Stimulated activated CD8-positive, alpha-beta memory T cell treated with anti-CD3 and anti-CD28 coated beads, Interleukin-12 subunit alpha, Interleukin-12 subunit beta, amount 100 ng/mL, for 24 hours (primary cell): ENCODE measurements at regions not wholly inside any gene's neighbourhood (a gene's known extent, or its start where the extent isn't known, plus 50 kb on each side); places are given as distances from the start of the nearest gene placed in this dataset.

Experiments
- DNase-seq: peaks from one replicate; pipeline ENCODE4 v3.0.0-alpha.2; 2020; ENCODE audit errors: extremely low read depth

- DNase-seq: no peak
Measured at GRCh38 chr18:24672165-24672941, 211.9 kb downstream of the HRH4 start.

- DNase-seq: no peak
Measured at GRCh38 chr18:24674200-24674599, 213.8 kb downstream of the HRH4 start.

DNA sequence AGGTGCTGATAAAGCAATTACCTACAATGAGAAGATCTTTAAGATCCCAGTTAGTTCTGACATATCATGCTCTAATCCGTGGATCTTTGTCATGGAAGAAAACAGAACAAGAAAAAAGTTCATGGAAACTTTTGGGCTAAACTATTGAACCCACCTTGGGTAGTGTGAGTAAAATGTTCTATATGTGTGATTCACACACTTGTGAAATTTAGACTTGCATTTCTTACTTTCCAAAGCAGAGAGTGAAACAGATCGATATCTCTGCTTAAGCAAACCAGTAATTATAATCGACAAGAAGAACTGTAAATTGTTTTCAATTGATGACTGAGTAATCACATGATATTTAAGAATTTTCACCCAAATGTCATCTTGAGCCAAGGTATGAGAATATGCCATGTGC, 214.2 kb downstream of the HRH4 start:
- DNase-seq: no peak

DNA sequence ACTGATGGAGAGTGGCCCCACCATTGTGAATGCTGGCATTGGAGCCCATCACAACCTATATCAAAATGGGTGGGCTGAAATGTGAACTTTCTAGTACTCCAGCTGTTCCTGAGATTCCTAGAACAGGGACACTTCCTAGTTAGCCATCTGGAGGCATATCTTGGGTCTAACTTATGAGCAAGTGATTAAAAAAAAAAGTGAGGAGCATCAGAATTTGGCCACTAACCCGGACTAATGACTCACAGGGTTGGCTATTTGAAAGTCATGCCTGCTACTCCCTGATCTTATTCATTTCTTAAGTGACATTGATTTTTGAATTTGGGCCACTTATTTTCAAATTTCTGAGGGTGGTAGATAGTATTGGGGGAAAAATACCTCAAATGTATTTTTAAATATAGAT, 216.6 kb downstream of the HRH4 start:
- no peak for DNase-seq

DNA sequence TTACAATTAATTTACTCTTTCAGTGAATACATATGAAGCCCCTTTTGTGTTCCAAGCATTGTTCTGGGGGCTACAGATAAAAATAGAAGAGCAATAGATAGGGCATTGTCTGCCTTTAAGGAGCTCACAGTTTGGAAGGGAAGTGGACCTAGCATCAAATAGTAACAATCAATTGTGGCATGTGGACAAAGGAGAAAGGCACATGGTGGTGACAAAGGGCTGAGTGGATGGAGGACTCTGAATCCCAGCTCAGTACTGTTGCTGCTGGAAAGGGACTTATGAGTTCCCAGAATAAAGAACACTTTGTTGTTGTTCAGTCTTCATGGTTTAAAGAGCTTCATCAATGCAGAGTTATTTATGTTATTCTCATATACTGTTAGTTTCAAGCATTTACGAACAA, 217.7 kb downstream of the HRH4 start:
- no peak for DNase-seq

GRCh38 chr18:24678626-24679025, 218.2 kb downstream of the HRH4 start:
- DNase-seq: no peak

GRCh38 chr18:24679062-24679461, 218.6 kb downstream of the HRH4 start:
- no peak for DNase-seq

DNA sequence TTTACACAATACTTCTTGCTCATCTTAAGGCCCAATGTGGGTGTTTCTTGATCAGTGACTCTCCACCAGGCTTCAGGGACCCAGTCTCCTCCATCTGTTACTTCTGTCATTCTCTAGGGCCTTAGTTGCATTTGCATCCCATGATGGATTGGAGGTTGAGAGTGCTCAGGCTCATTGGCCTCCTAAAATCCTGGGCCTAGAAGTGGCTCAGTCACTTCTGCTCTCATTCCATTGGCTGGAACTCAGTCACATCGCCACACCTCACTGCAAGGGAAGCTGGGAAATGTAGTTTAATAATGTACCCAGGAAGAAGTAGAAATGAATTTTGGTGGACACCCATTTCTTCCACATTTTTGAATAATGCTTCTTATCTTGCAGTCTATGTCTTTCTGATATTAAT, 223.5 kb downstream of the HRH4 start:
- no peak for DNase-seq

DNA sequence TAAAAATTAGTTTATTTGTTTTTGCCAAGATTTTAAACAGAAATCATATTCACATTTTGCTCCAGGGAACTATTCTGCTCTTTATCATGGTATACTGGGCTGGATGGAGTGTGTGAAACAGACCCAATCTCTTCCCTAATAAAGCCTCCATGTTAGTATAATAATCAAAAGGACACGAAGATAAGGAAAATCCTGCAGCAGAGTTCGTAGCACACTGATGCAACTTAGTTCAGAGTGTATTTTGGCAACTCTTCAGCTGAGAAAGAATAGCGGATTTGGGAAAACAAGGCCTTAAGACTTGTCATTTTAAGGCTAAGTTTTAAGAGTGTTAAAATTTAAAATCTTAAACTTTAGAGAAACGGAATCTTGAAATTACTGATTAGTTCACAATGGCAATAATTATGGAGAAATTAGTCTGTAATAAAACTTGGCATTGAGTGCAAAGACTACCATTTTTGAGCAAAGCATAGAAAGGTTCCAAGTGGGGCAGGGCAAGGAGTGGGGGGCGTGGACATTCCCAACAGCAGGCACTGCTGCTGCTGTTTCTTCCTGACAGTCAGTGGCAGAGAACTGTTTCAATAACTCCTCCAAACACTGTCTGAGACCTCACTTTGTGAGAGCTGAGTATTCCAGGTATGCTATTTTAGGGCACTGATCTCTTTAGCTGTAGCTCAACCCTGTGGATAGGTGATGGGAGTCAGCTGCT, 225.0 kb downstream of the HRH4 start:
- DNase-seq: no peak

DNA sequence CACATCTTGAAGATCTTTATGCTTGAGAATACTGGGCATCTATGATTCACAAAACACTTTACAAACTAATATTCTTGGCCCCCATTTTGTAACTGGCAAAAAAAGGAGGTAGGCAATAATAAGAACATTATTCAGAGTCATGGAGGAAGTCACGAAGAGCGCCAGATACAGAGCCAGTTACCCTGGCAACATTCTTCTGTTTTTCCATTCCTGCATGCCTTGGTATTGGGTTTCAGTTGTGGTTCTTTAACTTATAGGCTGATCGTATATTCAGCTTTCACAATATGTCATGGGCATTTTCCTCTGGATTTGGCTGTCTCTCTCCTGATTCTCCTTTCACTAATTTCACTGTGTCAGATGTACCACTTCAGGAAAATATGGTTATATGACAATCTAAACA, 234.7 kb downstream of the HRH4 start:
- no peak for DNase-seq

- no peak for DNase-seq
Measured at GRCh38 chr18:24702001-24702515, 241.6 kb downstream of the HRH4 start.

- no peak for DNase-seq
Measured at GRCh38 chr18:24703316-24703715, 242.9 kb downstream of the HRH4 start.

DNA sequence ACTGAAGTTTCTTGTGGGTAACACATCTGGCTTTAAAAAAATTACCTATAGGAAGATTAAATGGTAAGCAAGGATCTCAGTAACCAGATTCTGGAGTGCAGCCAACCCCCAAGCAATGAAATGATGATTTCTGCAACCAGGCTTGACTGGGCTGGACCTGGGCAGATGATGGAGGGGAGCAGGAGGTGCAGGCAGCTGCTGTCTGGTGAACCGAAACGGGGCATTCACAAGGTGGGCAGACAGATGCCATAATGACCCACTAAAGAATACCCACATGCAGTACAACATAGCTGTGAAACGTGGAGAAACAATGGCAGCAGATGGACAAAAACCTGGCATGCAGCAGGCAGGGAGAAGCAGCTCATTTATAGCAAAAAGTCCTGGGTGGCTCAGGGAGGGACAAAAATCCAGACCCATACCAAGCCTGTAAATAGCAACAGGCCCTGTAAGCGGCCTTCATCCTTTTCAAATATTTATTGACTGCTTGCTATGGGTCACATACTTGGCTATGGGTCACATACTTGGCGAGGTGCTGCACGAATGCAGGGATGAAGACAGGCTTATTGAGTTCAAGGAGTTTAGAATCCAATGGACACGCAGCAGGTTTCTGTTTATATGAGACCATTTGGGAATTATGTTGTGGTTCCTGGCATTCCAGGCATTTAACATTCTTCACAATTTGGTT, 244.7 kb downstream of the HRH4 start:
- DNase-seq: no peak

DNA sequence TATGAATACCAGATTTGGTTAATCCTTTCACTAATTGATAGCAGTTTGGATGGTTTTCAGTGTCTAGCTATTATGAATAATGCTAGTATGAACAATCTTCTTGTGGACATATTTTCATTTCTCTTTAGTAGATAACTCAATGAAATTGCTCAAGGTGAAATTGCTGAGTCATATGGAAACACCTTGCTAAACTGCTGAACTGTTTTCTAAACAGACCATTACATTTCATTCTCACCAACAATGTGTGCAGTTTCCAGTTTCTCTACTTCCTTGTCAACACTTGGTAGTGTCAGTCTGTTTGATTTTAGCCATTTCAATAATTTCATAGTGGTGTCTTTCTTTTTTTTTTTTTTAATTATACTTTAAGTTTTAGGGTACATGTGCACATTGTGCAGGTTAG, 250.0 kb downstream of the HRH4 start:
- DNase-seq: no peak

- DNase-seq: no peak
Measured at GRCh38 chr18:24719791-24720190, 259.4 kb downstream of the HRH4 start.

- DNase-seq: no peak
Measured at GRCh38 chr18:24721388-24721787, 261.0 kb downstream of the HRH4 start.

DNA sequence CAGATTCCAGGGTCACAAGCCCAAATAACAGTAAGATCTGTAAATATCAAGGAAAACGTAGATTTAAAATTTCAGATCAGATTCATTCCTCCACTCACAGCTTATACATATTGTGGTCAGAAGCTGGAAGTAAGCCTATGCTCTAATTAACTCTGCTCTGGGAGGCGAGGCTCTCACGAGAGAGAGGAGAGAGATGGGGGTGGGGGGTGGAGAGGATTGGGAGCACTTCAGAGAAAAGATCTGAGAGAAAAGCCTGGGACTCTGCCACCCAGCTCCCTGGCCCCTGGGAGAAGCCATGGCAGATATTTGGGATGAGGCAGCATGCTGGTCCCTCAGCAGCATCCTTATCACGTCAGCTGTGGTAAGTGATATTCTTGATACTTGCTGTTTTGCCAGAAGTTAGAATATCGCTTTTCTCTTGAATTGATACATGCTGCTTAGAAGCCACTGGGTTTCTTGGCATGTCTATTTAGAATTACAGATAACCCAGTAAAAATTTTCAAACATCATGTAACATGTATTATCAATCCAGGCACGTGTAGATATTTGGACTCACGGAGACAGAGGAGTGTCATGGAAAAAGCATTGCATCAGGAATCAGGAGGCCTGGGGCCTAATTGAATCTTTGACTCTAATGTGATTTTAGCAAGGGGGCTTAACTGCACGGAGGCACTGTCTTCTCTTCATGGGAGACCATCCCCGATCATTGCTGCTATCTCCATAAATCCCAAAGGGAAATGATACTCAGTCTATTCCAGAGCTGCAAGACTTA, 265.4 kb downstream of the HRH4 start:
- no peak for DNase-seq

GRCh38 chr18:24726727-24727492, 266.5 kb downstream of the HRH4 start:
- DNase-seq: peak; percentile 7

- DNase-seq: no peak
Measured at GRCh38 chr18:24727685-24728084, 267.2 kb downstream of the HRH4 start.

DNA sequence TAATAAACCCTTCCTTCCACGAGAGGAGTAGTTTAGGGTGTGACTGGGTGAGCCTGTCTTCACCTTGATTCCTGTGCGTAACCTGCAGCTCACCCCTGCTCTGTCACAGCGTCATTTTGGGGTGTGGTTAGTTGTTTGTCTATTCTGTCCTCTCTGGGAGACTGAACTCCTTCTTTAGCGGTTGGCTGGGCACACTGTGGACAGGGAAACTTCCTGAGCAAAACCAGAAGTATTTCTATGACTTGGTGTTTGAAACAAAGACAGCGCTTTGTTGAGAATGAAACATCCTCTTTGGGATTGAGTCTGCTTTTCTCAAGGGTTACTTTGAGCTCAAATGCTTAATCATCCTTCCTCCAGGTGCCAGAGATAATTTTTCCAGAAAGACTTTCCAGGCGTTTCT, 270.7 kb downstream of the HRH4 start:
- DNase-seq: no peak

DNA sequence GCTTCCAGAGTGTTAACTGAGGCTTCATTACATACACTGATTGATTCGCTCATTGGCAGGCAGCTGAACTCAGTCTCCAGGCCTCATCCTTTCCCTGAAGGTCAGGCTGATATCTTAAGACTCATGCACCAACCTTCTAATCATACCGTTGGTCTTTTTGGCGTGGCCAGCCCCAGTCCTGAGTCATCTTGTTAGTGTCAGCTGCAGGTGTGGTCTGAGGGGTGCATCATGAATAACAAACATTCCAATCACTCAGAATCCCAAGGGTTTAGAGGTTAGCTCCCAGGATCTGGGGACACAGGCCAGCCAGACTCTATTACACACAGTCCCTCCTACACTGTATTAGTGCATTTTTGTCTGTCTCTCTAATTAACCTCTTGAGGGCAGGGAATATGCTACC, 271.5 kb downstream of the HRH4 start:
- no peak for DNase-seq
